OCI-LY3 (cell line): ENCODE measurements at regions not wholly inside any gene's neighbourhood (a gene's known extent, or its start where the extent isn't known, plus 50 kb on each side); places are given as distances from the start of the nearest gene placed in this dataset.

Experiments
- EZH2phosphoT487 ChIP-seq: fragments of 200-600 bp; shearing (Covaris generic); IDR thresholded peaks from 2 replicates; pipeline ENCODE4 v1.6.1; 2018; ENCODE audit warnings: antibody characterized with exemption, mixed run types, low read depth
- TF ChIP-seq, protein P1 (sequence below): fragments of 200-600, 300-600 bp; sonication (generic); IDR thresholded peaks from 2 replicates; pipeline ENCODE4 v1.5.1; 2014; ENCODE audit warnings: antibody characterized with exemption, low read length, low read depth

DNA sequence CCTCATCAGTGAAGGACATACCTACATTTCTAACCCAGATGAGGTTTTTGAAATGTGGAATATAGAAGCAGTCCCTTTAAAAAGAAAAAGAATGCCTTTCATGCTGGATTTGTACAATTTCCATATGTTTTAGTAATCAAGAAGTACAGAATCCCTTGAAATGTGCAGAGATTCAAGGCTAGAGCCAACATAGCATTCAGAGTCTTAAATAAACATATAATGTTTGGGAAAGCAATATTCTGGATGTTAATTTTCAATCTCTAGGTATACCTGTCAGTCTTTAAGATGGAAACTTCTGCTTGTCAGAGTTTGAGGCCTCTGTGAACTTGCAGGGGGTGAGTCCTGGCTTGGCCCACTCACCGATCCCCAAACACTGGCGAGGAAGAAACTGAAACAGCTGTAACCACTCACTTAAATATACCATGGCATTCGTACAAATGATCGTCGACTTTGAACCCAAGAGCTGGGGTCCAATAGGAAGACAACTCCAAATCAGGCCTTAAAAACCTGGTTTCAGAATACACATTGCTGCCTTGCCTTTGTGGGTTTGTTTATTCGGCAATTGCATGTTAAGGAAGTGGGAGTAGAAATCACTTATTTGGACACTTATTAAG lies 132.8 kb upstream of the NCK2 start:
- TF ChIP-seq, protein P1, sequence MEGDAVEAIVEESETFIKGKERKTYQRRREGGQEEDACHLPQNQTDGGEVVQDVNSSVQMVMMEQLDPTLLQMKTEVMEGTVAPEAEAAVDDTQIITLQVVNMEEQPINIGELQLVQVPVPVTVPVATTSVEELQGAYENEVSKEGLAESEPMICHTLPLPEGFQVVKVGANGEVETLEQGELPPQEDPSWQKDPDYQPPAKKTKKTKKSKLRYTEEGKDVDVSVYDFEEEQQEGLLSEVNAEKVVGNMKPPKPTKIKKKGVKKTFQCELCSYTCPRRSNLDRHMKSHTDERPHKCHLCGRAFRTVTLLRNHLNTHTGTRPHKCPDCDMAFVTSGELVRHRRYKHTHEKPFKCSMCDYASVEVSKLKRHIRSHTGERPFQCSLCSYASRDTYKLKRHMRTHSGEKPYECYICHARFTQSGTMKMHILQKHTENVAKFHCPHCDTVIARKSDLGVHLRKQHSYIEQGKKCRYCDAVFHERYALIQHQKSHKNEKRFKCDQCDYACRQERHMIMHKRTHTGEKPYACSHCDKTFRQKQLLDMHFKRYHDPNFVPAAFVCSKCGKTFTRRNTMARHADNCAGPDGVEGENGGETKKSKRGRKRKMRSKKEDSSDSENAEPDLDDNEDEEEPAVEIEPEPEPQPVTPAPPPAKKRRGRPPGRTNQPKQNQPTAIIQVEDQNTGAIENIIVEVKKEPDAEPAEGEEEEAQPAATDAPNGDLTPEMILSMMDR: no peak
- TF ChIP-seq EZH2phosphoT487: no peak
